Small intestine (tissue), 7 donors: ENCODE measurements at regions not wholly inside any gene's neighbourhood (a gene's known extent, or its start where the extent isn't known, plus 50 kb on each side); places are given as distances from the start of the nearest gene placed in this dataset.

Experiments used
- DNase-seq, 2 donors: peaks; one replicate each; pipeline versions ENCODE4 v3.0.0 to v3.0.0-alpha.2; 2013
- FAIRE-seq: peaks from 2 replicates; lab custom pipeline; 2012; peaks lifted over from hg19 to GRCh38; lab: Jason Lieb, UNC
- H3K27ac ChIP-seq, 3 donors: one replicate each; pipeline ENCODE4 v1.5.1; 2013; ENCODE audit warnings: low read length in 2 of 3, mild to moderate bottlenecking in 2 of 3, control low read depth in 1 of 3, inconsistent platforms in 1 of 3, low read depth in 1 of 3, moderate library complexity in 1 of 3
- H3K27me3 ChIP-seq, 3 donors: one replicate each; pipeline ENCODE4 v1.6.1; 2013; ENCODE audit warnings: low read length in 3 of 3, inconsistent platforms in 1 of 3; ENCODE audit not compliant: control insufficient read depth in 3 of 3, insufficient read depth in 3 of 3
- H3K36me3 ChIP-seq, 3 donors: one replicate each; pipeline ENCODE4 v1.6.1; 2013; ENCODE audit warnings: low read length in 3 of 3, inconsistent platforms in 1 of 3, low read depth in 1 of 3, mild to moderate bottlenecking in 1 of 3, moderate library complexity in 1 of 3; ENCODE audit not compliant: control insufficient read depth in 3 of 3, insufficient read depth in 2 of 3
- H3K4me1 ChIP-seq, 3 donors: one replicate each; pipeline ENCODE4 v1.6.1; 2013; ENCODE audit warnings: low read length in 2 of 3, inconsistent platforms in 1 of 3, low read depth in 1 of 3, mild to moderate bottlenecking in 1 of 3, moderate library complexity in 1 of 3; ENCODE audit not compliant: control insufficient read depth in 3 of 3, insufficient read depth in 2 of 3
- H3K4me3 ChIP-seq, 3 donors: one replicate each; pipeline ENCODE4 v1.5.1; 2013; ENCODE audit warnings: low read length in 3 of 3, control low read depth in 1 of 3, inconsistent platforms in 1 of 3, low read depth in 1 of 3, mild to moderate bottlenecking in 1 of 3, moderate library complexity in 1 of 3
- H3K9me3 ChIP-seq, 2 donors: one replicate each; pipeline ENCODE4 v1.6.1; 2013; ENCODE audit warnings: low read depth in 1 of 2, low read length in 1 of 2; ENCODE audit not compliant: control insufficient read depth in 2 of 2, insufficient read depth in 1 of 2
- WGBS, 3 donors: extraction: QIAGEN DNeasy Blood & Tissue Kit; methylation state at CpG; one replicate each; pipeline ENCODE4 v1.1.7; 2013; 5-methylcytosine and 5-hydroxymethylcytosine counted together
- donor health status: healthy with polysubstance abuse.
- donor health status: control.
- donor health status: control.
- donor health status: Bipolar disorder and iron deficiency.
- donor health status: healthy.

GRCh38 chr2:119073213-119073612 lies 85.3 kb downstream of the C1QL2 start:
- FAIRE-seq (no peak), DNase-seq (no peak)
- Histone ChIP-seq H3K27me3 (no peaks in the 10 kb centered on the region), H3K36me3 (no peaks in the 10 kb centered on the region), H3K4me1 (no peaks in the 10 kb centered on the region), H3K27ac (no peak overlapping the region), H3K9me3 (no peaks in the 10 kb centered on the region), H3K4me3 (no peak overlapping the region)
- WGBS, 3 donors = 32 to 35% (median 34%) methylated on average over 3 of the region's 3 CpGs

GRCh38 chr2:119071476-119071875 lies 87.1 kb downstream of the C1QL2 start:
- Histone ChIP-seq H3K36me3 (no peaks in the 10 kb centered on the region), H3K27ac (no peak overlapping the region), H3K4me3 (no peak overlapping the region), H3K4me1 (no peaks in the 10 kb centered on the region), H3K9me3 (no peaks in the 10 kb centered on the region), H3K27me3 (no peaks in the 10 kb centered on the region)
- no peak for DNase-seq
- 42 to 62% (median 54%) methylated on average over 1 of the region's 1 CpG for WGBS, 3 donors
- FAIRE-seq = no peak

- no peak for DNase-seq
- Histone ChIP-seq H3K27ac (no peak overlapping the region), H3K27me3 (no peaks in the 10 kb centered on the region), H3K36me3 (no peaks in the 10 kb centered on the region), H3K9me3 (no peaks in the 10 kb centered on the region), H3K4me1 (no peaks in the 10 kb centered on the region), H3K4me3 (no peak overlapping the region)
- 62 to 73% (median 71%) methylated on average over 8 of the region's 8 CpGs for WGBS, 3 donors
- FAIRE-seq = no peak
Observed at GRCh38 chr2:119069781-119070180, 88.8 kb downstream of the C1QL2 start.

- Histone ChIP-seq H3K27me3 (no peaks in the 10 kb centered on the region), H3K4me3 (no peak overlapping the region), H3K9me3 (no peaks in the 10 kb centered on the region), H3K27ac (no peak overlapping the region), H3K36me3 (no peaks in the 10 kb centered on the region), H3K4me1 (no peaks in the 10 kb centered on the region)
- FAIRE-seq = no peak
- WGBS, 3 donors = 66 to 72% (median 69%) methylated on average over 7 of the region's 7 CpGs
- DNase-seq = no peak
Observed at GRCh38 chr2:119068154-119068725, 90.3 kb downstream of the C1QL2 start.

- FAIRE-seq = no peak
Observed at GRCh38 chr2:119066272-119066804, 92.2 kb downstream of the C1QL2 start.

GRCh38 chr2:119065146-119065545 lies 93.4 kb downstream of the C1QL2 start:
- Histone ChIP-seq H3K4me3 (no peak overlapping the region), H3K27me3 (no peaks in the 10 kb centered on the region), H3K36me3 (no peaks in the 10 kb centered on the region), H3K9me3 (no peaks in the 10 kb centered on the region), H3K27ac (no peak overlapping the region), H3K4me1 (no peaks in the 10 kb centered on the region)
- DNase-seq (no peak), FAIRE-seq (no peak)

More at GRCh38 chr2:119066272-119066804, 92.2 kb downstream of the C1QL2 start:
- 87 to 92% (median 88%) methylated on average over 2 of the region's 2 CpGs for WGBS, 3 donors
- no peak overlapping the region for H3K27ac ChIP-seq
- no peaks in the 10 kb centered on the region for H3K27me3 ChIP-seq
- no peaks in the 10 kb centered on the region for H3K9me3 ChIP-seq
- no peaks in the 10 kb centered on the region for H3K4me1 ChIP-seq
- no peak for DNase-seq
- H3K36me3 ChIP-seq = no peaks in the 10 kb centered on the region
- H3K4me3 ChIP-seq = no peak overlapping the region

- Histone ChIP-seq H3K4me3 (no peak overlapping the region), H3K27ac (no peak overlapping the region), H3K4me1 (no peaks in the 10 kb centered on the region), H3K9me3 (no peaks in the 10 kb centered on the region), H3K27me3 (no peaks in the 10 kb centered on the region), H3K36me3 (no peaks in the 10 kb centered on the region)
- WGBS, 3 donors = 67 to 75% (median 68%) methylated on average over 1 of the region's 1 CpG
- DNase-seq = no peak
- no peak for FAIRE-seq
Observed at GRCh38 chr2:119064567-119064966, 94.0 kb downstream of the C1QL2 start.

- Histone ChIP-seq H3K4me3 (no peak overlapping the region), H3K9me3 (no peaks in the 10 kb centered on the region), H3K27me3 (no peaks in the 10 kb centered on the region), H3K4me1 (no peaks in the 10 kb centered on the region), H3K27ac (no peak overlapping the region), H3K36me3 (no peaks in the 10 kb centered on the region)
- DNase-seq (no peak), FAIRE-seq (no peak)
- 35 to 66% (median 43%) methylated on average over 3 of the region's 3 CpGs for WGBS, 3 donors
Observed at GRCh38 chr2:119063177-119063576, 95.4 kb downstream of the C1QL2 start.

GRCh38 chr2:119062652-119063051 lies 95.9 kb downstream of the C1QL2 start:
- no peaks in the 10 kb centered on the region for H3K27me3 ChIP-seq
- no peaks in the 10 kb centered on the region for H3K36me3 ChIP-seq
- no peaks in the 10 kb centered on the region for H3K4me1 ChIP-seq
- no peak overlapping the region for H3K27ac ChIP-seq
- 14 to 52% (median 20%) methylated on average over 3 of the region's 3 CpGs for WGBS, 3 donors
- no peak for DNase-seq
- no peaks in the 10 kb centered on the region for H3K9me3 ChIP-seq
- no peak for FAIRE-seq
- no peak overlapping the region for H3K4me3 ChIP-seq
